ENCODE measurements at regions not wholly inside any gene's neighbourhood (a gene's known extent, or its start where the extent isn't known, plus 50 kb on each side); places are given as distances from the start of the nearest gene placed in this dataset.

DNA sequence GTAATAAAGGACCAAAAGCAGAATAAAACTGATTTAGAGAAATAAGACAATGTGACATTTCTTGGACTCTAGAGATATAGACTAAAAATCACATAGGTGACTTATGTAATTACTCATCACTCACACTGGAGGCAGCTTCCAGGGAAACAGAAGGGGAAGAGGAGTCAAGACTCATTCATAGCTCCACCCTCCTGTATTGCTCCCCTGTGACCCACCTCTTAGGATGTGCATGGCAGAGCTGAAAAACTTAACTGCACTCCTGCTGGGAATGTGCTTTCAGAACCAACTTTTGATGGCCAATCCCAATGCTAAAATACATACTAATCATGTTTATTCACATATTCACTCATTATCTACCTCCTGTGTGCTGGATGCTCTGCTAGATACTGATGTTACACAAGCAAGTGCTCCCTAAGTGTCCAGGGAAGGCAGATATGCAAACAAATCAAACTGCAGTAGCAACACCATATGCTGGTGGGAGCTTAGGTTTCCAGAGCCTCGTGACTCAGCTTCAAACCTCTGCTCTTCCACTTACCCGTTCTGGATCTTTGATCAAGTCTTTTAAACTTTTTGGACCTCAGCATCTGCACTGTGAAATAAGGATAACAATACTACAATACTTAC lies 316.1 kb downstream of the GALC start (continued):
- TF ChIP-seq, protein P1, sequence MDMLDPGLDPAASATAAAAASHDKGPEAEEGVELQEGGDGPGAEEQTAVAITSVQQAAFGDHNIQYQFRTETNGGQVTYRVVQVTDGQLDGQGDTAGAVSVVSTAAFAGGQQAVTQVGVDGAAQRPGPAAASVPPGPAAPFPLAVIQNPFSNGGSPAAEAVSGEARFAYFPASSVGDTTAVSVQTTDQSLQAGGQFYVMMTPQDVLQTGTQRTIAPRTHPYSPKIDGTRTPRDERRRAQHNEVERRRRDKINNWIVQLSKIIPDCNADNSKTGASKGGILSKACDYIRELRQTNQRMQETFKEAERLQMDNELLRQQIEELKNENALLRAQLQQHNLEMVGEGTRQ (IDR thresholded peaks at IDR 0.05; ENCODE audit: low read depth, low read length), result no peak
- TF ChIP-seq, protein P1 (CRISPR knock-in tag; IDR thresholded peaks at IDR 0.05; ENCODE audit: borderline replicate concordance), result no peak
- TF ChIP-seq, protein P2, sequence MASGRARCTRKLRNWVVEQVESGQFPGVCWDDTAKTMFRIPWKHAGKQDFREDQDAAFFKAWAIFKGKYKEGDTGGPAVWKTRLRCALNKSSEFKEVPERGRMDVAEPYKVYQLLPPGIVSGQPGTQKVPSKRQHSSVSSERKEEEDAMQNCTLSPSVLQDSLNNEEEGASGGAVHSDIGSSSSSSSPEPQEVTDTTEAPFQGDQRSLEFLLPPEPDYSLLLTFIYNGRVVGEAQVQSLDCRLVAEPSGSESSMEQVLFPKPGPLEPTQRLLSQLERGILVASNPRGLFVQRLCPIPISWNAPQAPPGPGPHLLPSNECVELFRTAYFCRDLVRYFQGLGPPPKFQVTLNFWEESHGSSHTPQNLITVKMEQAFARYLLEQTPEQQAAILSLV (CRISPR knock-in tag; IDR thresholded peaks at IDR 0.05; ENCODE audit: borderline replicate concordance), result no peak
- TF ChIP-seq IKZF1 (IDR thresholded peaks at IDR 0.05) (no peak), ZNF296 (CRISPR knock-in tag; conservative IDR thresholded peaks at IDR 0.05) (no peak), ZSCAN29 (CRISPR knock-in tag; conservative IDR thresholded peaks at IDR 0.05) (no peak), PHF21A (CRISPR knock-in tag; IDR thresholded peaks at IDR 0.05) (no peak), ZNF264 (CRISPR knock-in tag; IDR thresholded peaks at IDR 0.05) (no peak), AGO2 (optimal IDR thresholded peaks at IDR 0.05; ENCODE audit: low read depth, low read length) (no peak), IKZF4 (CRISPR knock-in tag; IDR thresholded peaks at IDR 0.05; ENCODE audit: borderline replicate concordance, low read depth, not compliant biosample characterization) (no peak), NR2C2 (CRISPR knock-in tag; IDR thresholded peaks at IDR 0.05; ENCODE audit: borderline replicate concordance) (no peak), SP1 (IDR thresholded peaks at IDR 0.05) (no peak), SP1 (CRISPR knock-in tag; IDR thresholded peaks at IDR 0.05) (no peak)
- TF ChIP-seq, protein P3, sequence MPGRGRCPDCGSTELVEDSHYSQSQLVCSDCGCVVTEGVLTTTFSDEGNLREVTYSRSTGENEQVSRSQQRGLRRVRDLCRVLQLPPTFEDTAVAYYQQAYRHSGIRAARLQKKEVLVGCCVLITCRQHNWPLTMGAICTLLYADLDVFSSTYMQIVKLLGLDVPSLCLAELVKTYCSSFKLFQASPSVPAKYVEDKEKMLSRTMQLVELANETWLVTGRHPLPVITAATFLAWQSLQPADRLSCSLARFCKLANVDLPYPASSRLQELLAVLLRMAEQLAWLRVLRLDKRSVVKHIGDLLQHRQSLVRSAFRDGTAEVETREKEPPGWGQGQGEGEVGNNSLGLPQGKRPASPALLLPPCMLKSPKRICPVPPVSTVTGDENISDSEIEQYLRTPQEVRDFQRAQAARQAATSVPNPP (CRISPR knock-in tag; IDR thresholded peaks at IDR 0.05), result no peak
